Endodermal cell (in vitro differentiated cells): ENCODE measurements at regions not wholly inside any gene's neighbourhood (a gene's known extent, or its start where the extent isn't known, plus 50 kb on each side); places are given as distances from the start of the nearest gene placed in this dataset.
A peak's percentile ranks its signal among the peaks of the same experiment; 100 is the strongest.

Experiments used
- DNase-seq: peaks from one replicate; pipeline ENCODE4 v3.0.0-alpha.2; 2017
- H3K27ac ChIP-seq: 2 replicates; pipeline ENCODE4 v1.5.1; 2013; ENCODE audit warnings: mild to moderate bottlenecking, low read depth, low read length, moderate library complexity
- H3K27me3 ChIP-seq: 2 replicates; pipeline ENCODE4 v1.6.1; 2013; ENCODE audit warnings: mild to moderate bottlenecking, low read length, moderate library complexity; ENCODE audit not compliant: insufficient read depth, control insufficient read depth, poor library complexity, severe bottlenecking
- H3K36me3 ChIP-seq: 2 replicates; pipeline ENCODE4 v1.7.0; 2013; ENCODE audit warnings: mild to moderate bottlenecking, low read length, moderate library complexity; ENCODE audit not compliant: control insufficient read depth, insufficient read depth
- H3K4me1 ChIP-seq: one replicate; pipeline ENCODE4 v1.7.0; 2013; ENCODE audit warnings: low read length; ENCODE audit not compliant: control insufficient read depth, insufficient read depth
- H3K4me3 ChIP-seq: 2 replicates; pipeline ENCODE4 v1.5.1; 2013; ENCODE audit warnings: mild to moderate bottlenecking, low read length, moderate library complexity
- H3K9ac ChIP-seq: 2 replicates; pipeline ENCODE4 v1.6.1; 2013; ENCODE audit warnings: mild to moderate bottlenecking, low read length, moderate library complexity; ENCODE audit not compliant: poor library complexity, severe bottlenecking; ENCODE audit errors: extremely low read depth
- H3K9me3 ChIP-seq: 2 replicates; pipeline ENCODE4 v1.6.1; 2013; ENCODE audit warnings: mild to moderate bottlenecking, low read length, moderate library complexity; ENCODE audit not compliant: control insufficient read depth
- H3K27ac Mint-ChIP-seq: 2 replicates; pipeline ENCODE4 v1.8.0; 2020; ENCODE audit warnings: mixed read lengths
- H3K27me3 Mint-ChIP-seq: 2 replicates; pipeline ENCODE4 v1.8.0; 2021; ENCODE audit warnings: mild to moderate bottlenecking, mixed read lengths; ENCODE audit not compliant: insufficient read depth
- H3K36me3 Mint-ChIP-seq: 2 replicates; pipeline ENCODE4 v1.8.0; 2020; ENCODE audit warnings: low read depth, mixed read lengths
- H3K4me1 Mint-ChIP-seq: 2 replicates; pipeline ENCODE4 v1.8.0; 2020; ENCODE audit warnings: mixed read lengths
- H3K4me3 Mint-ChIP-seq: 2 replicates; pipeline ENCODE4 v1.8.0; 2020; ENCODE audit warnings: mild to moderate bottlenecking, moderate library complexity, mixed read lengths
- H3K9me3 Mint-ChIP-seq: 2 replicates; pipeline ENCODE4 v1.8.0; 2020; ENCODE audit warnings: mild to moderate bottlenecking, mixed read lengths
- WGBS, 2 experiments: methylation state at CpG; one replicate each; pipeline versions ENCODE4 v1.1.5 to v1.1.7; 2013; ENCODE audit warnings: missing lambda C conversion rate in 2 of 2, mixed read lengths in 1 of 2; ENCODE audit not compliant: insufficient coverage in 1 of 2, insufficient read length in 1 of 2; 5-methylcytosine and 5-hydroxymethylcytosine counted together
- TF ChIP-seq, protein P1 (sequence below): fragments of 200-600 bp; sonication (generic); conservative IDR thresholded peaks from 2 replicates; pipeline ENCODE4 v1.5.0; 2021; ENCODE audit warnings: antibody characterized with exemption, mild to moderate bottlenecking

DNA sequence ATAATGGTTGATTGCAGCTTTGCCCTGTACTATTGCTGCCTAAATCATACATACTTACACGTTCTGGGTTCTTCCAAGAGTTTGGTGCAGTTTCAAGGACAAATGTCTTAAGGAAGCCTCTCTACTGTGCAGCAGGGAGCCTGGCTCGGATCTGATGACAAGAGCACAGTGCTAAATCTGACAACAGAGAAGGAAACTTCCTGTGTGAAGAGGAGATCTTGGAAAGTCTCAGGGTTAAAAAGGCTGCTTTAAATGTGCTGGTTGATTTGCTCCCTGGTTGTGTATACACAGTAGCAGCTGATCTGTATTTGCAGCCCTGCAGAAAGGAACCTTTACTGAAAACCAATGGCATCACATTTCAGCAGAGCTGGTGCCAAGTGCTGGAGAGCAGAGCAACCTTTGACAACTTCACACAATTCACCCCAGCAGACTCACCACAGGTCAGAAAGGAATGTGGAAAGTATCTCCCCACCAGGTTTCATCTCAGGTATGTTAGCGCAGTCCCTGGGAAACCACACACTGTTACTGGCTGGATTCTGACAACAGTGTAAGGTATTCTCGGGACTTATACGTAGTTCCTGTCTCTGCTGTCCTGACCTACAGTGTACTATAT is 355.0 kb upstream of the ESRRG start:
- Histone ChIP-seq H3K27me3 (no peaks in the 10 kb centered on the region), H3K4me1 (peaks cover 6% of the 10 kb centered on the region), H3K4me3 (no peak overlapping the region), H3K27ac (no peak overlapping the region), H3K9ac (no peak overlapping the region), H3K9me3 (no peaks in the 10 kb centered on the region), H3K36me3 (no peaks in the 10 kb centered on the region)
- Mint-ChIP-seq H3K9me3 (no peaks in the 10 kb centered on the region), H3K27ac (no peak overlapping the region), H3K27me3 (peaks cover 28% of the 10 kb centered on the region), H3K4me3 (no peak overlapping the region), H3K36me3 (no peaks in the 10 kb centered on the region), H3K4me1 (peaks cover 13% of the 10 kb centered on the region)
- TF ChIP-seq, protein P1, sequence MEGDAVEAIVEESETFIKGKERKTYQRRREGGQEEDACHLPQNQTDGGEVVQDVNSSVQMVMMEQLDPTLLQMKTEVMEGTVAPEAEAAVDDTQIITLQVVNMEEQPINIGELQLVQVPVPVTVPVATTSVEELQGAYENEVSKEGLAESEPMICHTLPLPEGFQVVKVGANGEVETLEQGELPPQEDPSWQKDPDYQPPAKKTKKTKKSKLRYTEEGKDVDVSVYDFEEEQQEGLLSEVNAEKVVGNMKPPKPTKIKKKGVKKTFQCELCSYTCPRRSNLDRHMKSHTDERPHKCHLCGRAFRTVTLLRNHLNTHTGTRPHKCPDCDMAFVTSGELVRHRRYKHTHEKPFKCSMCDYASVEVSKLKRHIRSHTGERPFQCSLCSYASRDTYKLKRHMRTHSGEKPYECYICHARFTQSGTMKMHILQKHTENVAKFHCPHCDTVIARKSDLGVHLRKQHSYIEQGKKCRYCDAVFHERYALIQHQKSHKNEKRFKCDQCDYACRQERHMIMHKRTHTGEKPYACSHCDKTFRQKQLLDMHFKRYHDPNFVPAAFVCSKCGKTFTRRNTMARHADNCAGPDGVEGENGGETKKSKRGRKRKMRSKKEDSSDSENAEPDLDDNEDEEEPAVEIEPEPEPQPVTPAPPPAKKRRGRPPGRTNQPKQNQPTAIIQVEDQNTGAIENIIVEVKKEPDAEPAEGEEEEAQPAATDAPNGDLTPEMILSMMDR, result no peak
- WGBS, 2 experiments, result 79 to 90% methylated on average over 2 to 5 of the region's 5 CpGs
- peak; percentile 57 for DNase-seq

DNA sequence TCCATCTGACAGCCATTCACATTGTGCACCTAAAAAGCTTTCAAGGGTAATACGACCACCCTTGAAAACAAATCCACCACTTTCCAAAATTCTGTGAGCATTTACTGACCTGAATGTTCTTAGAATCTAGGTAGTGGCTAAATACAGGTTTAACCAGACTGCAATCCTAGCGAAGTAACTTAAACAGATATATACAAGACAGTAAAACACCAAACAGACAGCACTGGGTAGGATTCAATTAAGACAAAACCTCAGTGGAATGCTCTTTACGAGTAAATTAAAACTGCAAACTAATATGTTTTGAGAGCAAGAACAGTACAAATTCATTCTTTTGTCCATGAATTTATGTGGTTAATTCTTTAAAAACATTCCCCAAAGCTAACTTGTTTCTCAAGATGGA is 354.2 kb upstream of the ESRRG start:
- Histone ChIP-seq H3K27ac (peak overlapping the region; percentile 2), H3K4me1 (peaks cover 6% of the 10 kb centered on the region), H3K4me3 (no peak overlapping the region), H3K9me3 (no peaks in the 10 kb centered on the region), H3K9ac (no peak overlapping the region), H3K36me3 (no peaks in the 10 kb centered on the region), H3K27me3 (no peaks in the 10 kb centered on the region)
- Mint-ChIP-seq H3K27me3 (peaks cover 29% of the 10 kb centered on the region), H3K27ac (no peak overlapping the region), H3K4me1 (peaks cover 13% of the 10 kb centered on the region), H3K4me3 (no peak overlapping the region), H3K36me3 (no peaks in the 10 kb centered on the region), H3K9me3 (no peaks in the 10 kb centered on the region)
- WGBS, 2 experiments, result 87% methylated on average over 3 of the region's 3 CpGs; no CpG with 5 or more reads in 1 of the 2 experiments
- DNase-seq, result no peak
- TF ChIP-seq, protein P1, result no peak

DNA sequence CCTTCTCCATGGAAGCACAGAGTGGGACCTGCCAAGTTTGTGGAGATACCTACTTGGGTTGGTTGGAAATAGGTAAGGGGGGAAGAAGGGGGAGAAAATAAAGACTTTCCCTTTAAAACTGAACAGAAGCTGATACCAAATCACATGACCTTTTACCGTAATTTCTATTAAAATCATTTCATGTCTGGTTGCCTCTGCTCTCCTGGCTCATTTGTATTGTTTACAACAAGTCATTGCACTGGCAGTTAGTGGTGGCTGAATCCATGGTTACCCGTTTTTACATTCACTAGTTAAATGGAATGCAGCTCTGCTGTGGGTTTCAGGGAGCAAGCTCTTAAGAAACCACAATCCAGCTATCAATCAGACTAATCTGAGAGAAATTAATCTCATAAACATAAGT is 353.7 kb upstream of the ESRRG start:
- 70 to 81% methylated on average over 2 of the region's 2 CpGs for WGBS, 2 experiments
- H3K4me3 ChIP-seq, result no peak overlapping the region
- peaks cover 13% of the 10 kb centered on the region for H3K4me1 Mint-ChIP-seq

More for the DNA sequence above, 353.7 kb upstream of the ESRRG start:
- Histone ChIP-seq H3K9ac (no peak overlapping the region), H3K36me3 (no peaks in the 10 kb centered on the region), H3K4me1 (peaks cover 6% of the 10 kb centered on the region), H3K27ac (peak overlapping the region; percentile 2), H3K9me3 (no peaks in the 10 kb centered on the region), H3K27me3 (no peaks in the 10 kb centered on the region)
- Mint-ChIP-seq H3K27me3 (peaks cover 32% of the 10 kb centered on the region), H3K9me3 (no peaks in the 10 kb centered on the region), H3K4me3 (no peak overlapping the region), H3K36me3 (no peaks in the 10 kb centered on the region), H3K27ac (no peak overlapping the region)
- TF ChIP-seq, protein P1, result no peak
- no peak for DNase-seq
